PC-9 (cell line): ENCODE measurements at regions not wholly inside any gene's neighbourhood (a gene's known extent, or its start where the extent isn't known, plus 50 kb on each side); places are given as distances from the start of the nearest gene placed in this dataset.

Experiments
- BruUV-seq: library from RNA; stranded (reverse); fragments of 400-500 nt; replicated peaks from 2 replicates; lab custom pipeline; 2021; lab: Mats Ljungman, UMichigan
- CTCF ChIA-PET: fragments of 300-600 bp; sonication (Branson Sonifier 250); formaldehyde crosslinking; loops from one replicate; lab custom pipeline; 2022; ENCODE audit warnings: antibody characterized with exemption; lab: Charles Lee
- POLR2A ChIA-PET: fragments of 300-600 bp; sonication (Branson Sonifier 250); formaldehyde crosslinking; loops from one replicate; lab custom pipeline; 2022; ENCODE audit warnings: antibody characterized with exemption; ENCODE audit not compliant: unreplicated experiment; lab: Charles Lee
- DNase-seq, 2 experiments: peaks; one replicate each; pipeline versions ENCODE4 v3.0.0 to v3.0.0-alpha.2; 2015 to 2022; ENCODE audit warnings: mixed read lengths in 1 of 2
- H2AFZ ChIP-seq: fragments of 200-600 bp; sonication (generic); 2 replicates; pipeline ENCODE4 v1.8.1; 2017; ENCODE audit warnings: antibody characterized with exemption
- H3F3A ChIP-seq: fragments of 200-600 bp; sonication (generic); 2 replicates; pipeline ENCODE4 v1.8.1; 2017; ENCODE audit warnings: antibody characterized with exemption, mild to moderate bottlenecking, low read depth; ENCODE audit not compliant: insufficient read depth
- H3K27ac ChIP-seq: fragments of 200-600 bp; sonication (generic); 2 replicates; pipeline ENCODE4 v1.6.1; 2016; ENCODE audit warnings: mixed run types
- H3K27me3 ChIP-seq: fragments of 200-600 bp; sonication (generic); 2 replicates; pipeline ENCODE4 v1.6.1; 2016; ENCODE audit warnings: low read depth, mixed run types; ENCODE audit not compliant: insufficient read depth
- H3K36me3 ChIP-seq: fragments of 200-600 bp; sonication (generic); 2 replicates; pipeline ENCODE4 v1.6.1; 2016; ENCODE audit warnings: low read depth, mixed run types
- H3K4me1 ChIP-seq: fragments of 200-600 bp; sonication (generic); replicated peaks from 2 replicates; pipeline ENCODE4 v1.6.1; 2016; ENCODE audit warnings: mixed run types; ENCODE audit not compliant: insufficient read depth
- H3K4me2 ChIP-seq: fragments of 200-600 bp; sonication (generic); 2 replicates; pipeline ENCODE4 v1.6.1; 2017; ENCODE audit warnings: mixed run types
- H3K4me3 ChIP-seq: fragments of 200-600 bp; sonication (generic); 2 replicates; pipeline ENCODE4 v1.6.1; 2016; ENCODE audit warnings: mixed run types
- H3K79me2 ChIP-seq: fragments of 200-600 bp; sonication (generic); 2 replicates; pipeline ENCODE4 v1.6.1; 2017; ENCODE audit warnings: low read depth, mixed run types
- H3K9me2 ChIP-seq: fragments of 200-600 bp; sonication (generic); 2 replicates; pipeline ENCODE4 v1.8.1; 2017; ENCODE audit warnings: mild to moderate bottlenecking; ENCODE audit not compliant: insufficient read depth
- H3K9me3 ChIP-seq: fragments of 200-600 bp; sonication (generic); 2 replicates; pipeline ENCODE4 v1.8.1; 2016; ENCODE audit warnings: low read depth; ENCODE audit not compliant: insufficient read depth
- H4K20me1 ChIP-seq: fragments of 200-600 bp; sonication (generic); 2 replicates; pipeline ENCODE4 v1.8.1; 2017; ENCODE audit not compliant: insufficient read depth
- EZH2 ChIP-seq: fragments of 200-600 bp; sonication (generic); IDR thresholded peaks from 2 replicates; pipeline ENCODE4 v1.8.0; 2017; ENCODE audit warnings: antibody characterized with exemption, low read depth
- intact Hi-C: fragments of 100-400 bp; cut with micrococcal nuclease; formaldehyde crosslinking; loops from one replicate; pipeline ENCODE4 v1.10.0; 2022; ENCODE audit not compliant: unreplicated experiment
- TF ChIP-seq, protein P1 (sequence below): fragments of 200-600 bp; sonication (generic); conservative IDR thresholded peaks from 2 replicates; pipeline ENCODE4 v1.6.1; 2017; ENCODE audit warnings: mixed run types, antibody characterized with exemption, mild to moderate bottlenecking, moderate library complexity

DNA sequence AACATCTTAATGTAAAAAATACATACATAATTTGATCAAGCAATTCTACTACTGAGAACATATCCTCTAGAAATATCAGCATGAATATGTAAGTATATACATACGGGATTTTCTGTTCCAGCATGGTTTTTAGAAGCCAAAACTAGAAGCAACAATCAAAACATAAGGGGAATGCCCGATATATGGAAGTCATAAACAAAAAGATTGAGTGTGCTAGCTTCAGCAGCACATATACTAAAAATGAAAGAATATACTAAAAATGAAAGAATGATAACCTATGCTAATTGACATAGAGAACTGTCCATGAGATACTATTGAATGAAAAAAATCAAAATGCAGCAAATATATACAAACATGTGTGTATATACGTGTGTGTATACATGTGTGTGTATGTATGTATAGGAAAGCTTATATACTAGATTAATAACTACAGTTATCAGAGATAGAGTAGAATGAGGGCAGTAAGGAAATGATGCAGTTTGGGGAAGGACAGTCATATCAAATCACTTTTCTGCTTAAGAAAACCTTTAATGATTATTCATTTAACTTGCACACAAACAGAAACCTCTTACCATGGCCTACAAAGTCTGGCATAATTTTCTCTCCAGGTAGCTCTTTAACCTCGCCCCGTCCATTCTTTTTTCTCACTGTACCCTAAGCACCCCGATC lies 72.9 kb downstream of the NPY start:
- H4K20me1 ChIP-seq = no peaks in the 10 kb centered on the region
- ChIA-PET CTCF (interaction anchor here (0.7 kb wide), 1 partner anchor 22 kb away, joined by 4 read pairs; no protein-coding TSS in a partner anchor), POLR2A (interaction anchor here (0.7 kb wide), 1 partner anchor 444 kb away, joined by 7 read pairs; no protein-coding TSS in a partner anchor)
- H3K4me3 ChIP-seq = no peak overlapping the region
- H3K79me2 ChIP-seq = no peaks in the 10 kb centered on the region
- H3K9me3 ChIP-seq = peaks cover 2% of the 10 kb centered on the region; the same call in 1 of the 2 replicates
- TF ChIP-seq EZH2 = no peak
- TF ChIP-seq, protein P1, sequence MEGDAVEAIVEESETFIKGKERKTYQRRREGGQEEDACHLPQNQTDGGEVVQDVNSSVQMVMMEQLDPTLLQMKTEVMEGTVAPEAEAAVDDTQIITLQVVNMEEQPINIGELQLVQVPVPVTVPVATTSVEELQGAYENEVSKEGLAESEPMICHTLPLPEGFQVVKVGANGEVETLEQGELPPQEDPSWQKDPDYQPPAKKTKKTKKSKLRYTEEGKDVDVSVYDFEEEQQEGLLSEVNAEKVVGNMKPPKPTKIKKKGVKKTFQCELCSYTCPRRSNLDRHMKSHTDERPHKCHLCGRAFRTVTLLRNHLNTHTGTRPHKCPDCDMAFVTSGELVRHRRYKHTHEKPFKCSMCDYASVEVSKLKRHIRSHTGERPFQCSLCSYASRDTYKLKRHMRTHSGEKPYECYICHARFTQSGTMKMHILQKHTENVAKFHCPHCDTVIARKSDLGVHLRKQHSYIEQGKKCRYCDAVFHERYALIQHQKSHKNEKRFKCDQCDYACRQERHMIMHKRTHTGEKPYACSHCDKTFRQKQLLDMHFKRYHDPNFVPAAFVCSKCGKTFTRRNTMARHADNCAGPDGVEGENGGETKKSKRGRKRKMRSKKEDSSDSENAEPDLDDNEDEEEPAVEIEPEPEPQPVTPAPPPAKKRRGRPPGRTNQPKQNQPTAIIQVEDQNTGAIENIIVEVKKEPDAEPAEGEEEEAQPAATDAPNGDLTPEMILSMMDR = no peak
- BruUV-seq = no TSS peak
- no peaks in the 10 kb centered on the region for H3K9me2 ChIP-seq
- no peak overlapping the region for H3K27ac ChIP-seq
- H3K27me3 ChIP-seq = no peaks in the 10 kb centered on the region
- intact Hi-C loops = no loop called here
- no peak for DNase-seq
- H2AFZ ChIP-seq = no peak overlapping the region
- no peaks in the 10 kb centered on the region for H3K36me3 ChIP-seq
- H3F3A ChIP-seq = no peaks in the 10 kb centered on the region
- H3K4me2 ChIP-seq = no peak overlapping the region
- H3K4me1 ChIP-seq = no peaks in the 10 kb centered on the region

DNA sequence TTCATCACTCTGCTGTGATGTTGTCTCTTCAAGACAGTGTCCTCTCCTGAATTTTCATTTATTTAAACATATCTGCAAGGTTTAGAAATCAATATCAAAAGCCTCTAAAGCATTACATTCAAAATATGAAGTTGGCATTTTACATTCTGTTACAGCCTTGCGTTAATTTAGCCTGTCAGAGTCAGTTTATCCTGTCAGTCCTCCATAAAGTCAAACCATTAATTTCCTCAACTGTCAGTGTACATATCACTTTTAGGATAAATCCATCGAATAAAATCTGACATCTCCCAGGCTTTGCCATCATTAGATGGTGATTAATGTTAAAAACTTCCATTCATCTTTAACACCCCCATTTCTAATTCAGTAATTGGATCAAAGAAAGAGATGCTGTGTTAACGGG lies 77.0 kb downstream of the NPY start:
- Histone ChIP-seq H3K9me3 (no peaks in the 10 kb centered on the region), H3K4me2 (no peak overlapping the region), H3K4me1 (no peaks in the 10 kb centered on the region), H3K27me3 (no peaks in the 10 kb centered on the region), H3K27ac (no peak overlapping the region), H3F3A (no peaks in the 10 kb centered on the region), H3K4me3 (no peak overlapping the region), H2AFZ (no peak overlapping the region), H4K20me1 (no peaks in the 10 kb centered on the region), H3K9me2 (0 out of 2 replicates have a peak, but pooled peaks cover 14% of the 10 kb centered on the region), H3K79me2 (no peaks in the 10 kb centered on the region), H3K36me3 (no peaks in the 10 kb centered on the region)
- DNase-seq = no peak
- BruUV-seq = no TSS peak
- POLR2A ChIA-PET = no interaction called here
- CTCF ChIA-PET = no interaction called here
- TF ChIP-seq, protein P1 = no peak
- no peak for TF ChIP-seq EZH2
- intact Hi-C loops = no loop called here

DNA sequence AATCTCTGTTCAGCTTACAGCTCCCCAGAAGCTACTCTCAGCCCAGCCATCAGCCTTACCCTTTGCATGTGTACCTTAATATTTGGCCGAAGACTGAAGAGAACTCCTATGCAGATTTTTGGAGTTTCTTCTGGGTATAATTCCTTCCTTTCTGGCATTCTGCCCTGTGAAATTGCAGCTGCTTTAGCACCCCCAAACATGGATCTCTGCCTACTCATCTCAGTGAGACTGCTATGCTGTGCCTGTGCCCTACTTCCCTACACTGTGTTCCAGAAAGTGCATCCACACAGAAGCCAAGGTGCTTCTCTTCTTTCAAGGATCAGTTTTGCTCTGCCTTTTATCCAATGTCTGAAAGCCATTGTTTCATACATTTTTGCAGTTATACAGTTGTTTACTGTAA lies 81.6 kb downstream of the NPY start:
- POLR2A ChIA-PET = no interaction called here
- Histone ChIP-seq H3K4me2 (no peak overlapping the region), H3F3A (no peaks in the 10 kb centered on the region), H4K20me1 (no peaks in the 10 kb centered on the region), H3K4me1 (no peaks in the 10 kb centered on the region), H3K36me3 (no peaks in the 10 kb centered on the region), H3K9me2 (0 out of 2 replicates have a peak, but pooled peaks cover 14% of the 10 kb centered on the region), H3K27me3 (no peaks in the 10 kb centered on the region), H3K79me2 (no peaks in the 10 kb centered on the region), H3K9me3 (no peaks in the 10 kb centered on the region), H3K27ac (no peak overlapping the region), H2AFZ (no peak overlapping the region), H3K4me3 (no peak overlapping the region)
- CTCF ChIA-PET = no interaction called here
- intact Hi-C loops = no loop called here
- no TSS peak for BruUV-seq
- DNase-seq = no peak
- TF ChIP-seq, protein P1 = no peak
- TF ChIP-seq EZH2 = no peak
